ENCODE measurements at regions not wholly inside any gene's neighbourhood (a gene's known extent, or its start where the extent isn't known, plus 50 kb on each side); places are given as distances from the start of the nearest gene placed in this dataset.

DNA sequence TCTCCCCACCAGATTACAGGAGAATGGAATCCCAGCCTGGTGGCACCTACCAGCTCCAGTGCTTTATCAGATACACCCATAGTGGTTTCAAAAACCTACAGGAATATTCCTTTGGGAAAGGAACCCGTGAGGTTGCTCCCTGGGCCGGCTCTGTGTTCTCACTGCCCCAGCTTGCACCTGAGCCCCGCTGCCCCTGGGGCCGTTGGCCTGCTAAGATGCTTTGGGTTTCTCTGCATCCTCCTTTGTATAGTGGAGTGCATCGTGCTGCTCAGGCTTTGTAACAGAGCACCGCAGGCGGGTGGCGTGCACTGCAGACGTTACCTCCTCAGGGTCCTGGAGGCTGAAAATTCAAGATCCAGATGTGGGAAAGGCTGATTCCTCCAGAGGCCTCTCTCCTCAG lies 414.1 kb downstream of the BRD1 start:
- Histone ChIP-seq H3K79me1 (ENCODE audit: low read depth in 1 of 2, low read length in 2 of 2) (no peaks in the 10 kb centered on the region), H3K23ac (ENCODE audit: low read depth, low read length) (no peak overlapping the region), H4K5ac (ENCODE audit: low read depth, low read length) (no peak overlapping the region), H3K27ac (ENCODE audit: insufficient read depth, low read length) (no peak overlapping the region), H3K4me1 (ENCODE audit: control insufficient read depth, insufficient read depth, low read length) (no peaks in the 10 kb centered on the region), H3K4me3 (ENCODE audit: insufficient read depth, low read depth, low read length) (no peak overlapping the region), H4K91ac (ENCODE audit: insufficient read depth, low read depth, low read length) (no peak overlapping the region), H2BK5ac (ENCODE audit: low read depth, low read length, poor library complexity, severe bottlenecking) (no peak overlapping the region), H3K9me1 (ENCODE audit: insufficient read depth, low read length) (no peaks in the 10 kb centered on the region), H3K9ac (ENCODE audit: low read depth, low read length) (no peak overlapping the region), H2BK120ac (ENCODE audit: low read depth, low read length) (no peak overlapping the region), H4K8ac (ENCODE audit: low read depth in 2 of 2, low read length in 2 of 2) (no peak overlapping the region), H3K36me3 (ENCODE audit: control insufficient read depth, insufficient read depth, low read length) (no peaks in the 10 kb centered on the region), H3K9me3 (ENCODE audit: control insufficient read depth, insufficient read depth, low read length) (peaks cover 49% of the 10 kb centered on the region), H3K4me2 (ENCODE audit: low read depth, low read length) (no peak overlapping the region), H4K20me1 (ENCODE audit: insufficient read depth, low read length) (no peaks in the 10 kb centered on the region), H3K14ac (replicated peaks; ENCODE audit: low read depth, low read length) (no peak overlapping the region), H3K56ac (ENCODE audit: extremely low read depth, insufficient read depth, low read length) (no peak overlapping the region), H3K4ac (ENCODE audit: low read depth, low read length) (no peak overlapping the region), H2AFZ (replicated peaks; ENCODE audit: low read length, poor library complexity) (no peak overlapping the region), H2BK15ac (ENCODE audit: low read depth, low read length) (no peak overlapping the region), H3K18ac (ENCODE audit: low read depth, low read length) (no peak overlapping the region), H2BK20ac (ENCODE audit: low read depth, low read length) (no peak overlapping the region), H3K27me3 (ENCODE audit: control insufficient read depth, insufficient read depth, low read length) (no peaks in the 10 kb centered on the region), H2AK9ac (replicated peaks; ENCODE audit: low read depth, low read length, poor library complexity) (no peak overlapping the region), H2AK5ac (ENCODE audit: low read depth, low read length) (no peak overlapping the region)
- intact Hi-C loops (cut with micrococcal nuclease), result no loop called here
- POLR2A ChIA-PET (ENCODE audit: unreplicated experiment), result no interaction called here
- 60% methylated on average over 1 of the region's 9 CpGs; no CpG with 5 or more reads in 1 of the 2 experiments for WGBS, 2 experiments (ENCODE audit: extremely low coverage in 2 of 2, insufficient read length in 1 of 2)
- in situ Hi-C loops (cut with MboI; ENCODE audit: low sequenced_read_pairs), result no loop called here
- TF ChIP-seq RAD21 (IDR thresholded peaks at IDR 0.05; ENCODE audit: low read length) (no peak), NFE2L2 (IDR thresholded peaks at IDR 0.05; ENCODE audit: low read depth, low read length) (no peak), BHLHE40 (IDR thresholded peaks at IDR 0.05; ENCODE audit: low read depth, low read length) (no peak), MXI1 (IDR thresholded peaks at IDR 0.05; ENCODE audit: borderline replicate concordance, low read depth, low read length) (no peak), CHD1 (IDR thresholded peaks at IDR 0.05; ENCODE audit: low read depth, low read length) (no peak), MAZ (IDR thresholded peaks at IDR 0.05; ENCODE audit: borderline replicate concordance, low read depth, low read length) (no peak), RFX5 (IDR thresholded peaks at IDR 0.05; ENCODE audit: low read depth, low read length) (no peak)
- TF ChIP-seq, protein P1, sequence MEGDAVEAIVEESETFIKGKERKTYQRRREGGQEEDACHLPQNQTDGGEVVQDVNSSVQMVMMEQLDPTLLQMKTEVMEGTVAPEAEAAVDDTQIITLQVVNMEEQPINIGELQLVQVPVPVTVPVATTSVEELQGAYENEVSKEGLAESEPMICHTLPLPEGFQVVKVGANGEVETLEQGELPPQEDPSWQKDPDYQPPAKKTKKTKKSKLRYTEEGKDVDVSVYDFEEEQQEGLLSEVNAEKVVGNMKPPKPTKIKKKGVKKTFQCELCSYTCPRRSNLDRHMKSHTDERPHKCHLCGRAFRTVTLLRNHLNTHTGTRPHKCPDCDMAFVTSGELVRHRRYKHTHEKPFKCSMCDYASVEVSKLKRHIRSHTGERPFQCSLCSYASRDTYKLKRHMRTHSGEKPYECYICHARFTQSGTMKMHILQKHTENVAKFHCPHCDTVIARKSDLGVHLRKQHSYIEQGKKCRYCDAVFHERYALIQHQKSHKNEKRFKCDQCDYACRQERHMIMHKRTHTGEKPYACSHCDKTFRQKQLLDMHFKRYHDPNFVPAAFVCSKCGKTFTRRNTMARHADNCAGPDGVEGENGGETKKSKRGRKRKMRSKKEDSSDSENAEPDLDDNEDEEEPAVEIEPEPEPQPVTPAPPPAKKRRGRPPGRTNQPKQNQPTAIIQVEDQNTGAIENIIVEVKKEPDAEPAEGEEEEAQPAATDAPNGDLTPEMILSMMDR (conservative IDR thresholded peaks at IDR 0.05; ENCODE audit: low read depth, low read length), result no peak
- TF ChIP-seq, protein P2, sequence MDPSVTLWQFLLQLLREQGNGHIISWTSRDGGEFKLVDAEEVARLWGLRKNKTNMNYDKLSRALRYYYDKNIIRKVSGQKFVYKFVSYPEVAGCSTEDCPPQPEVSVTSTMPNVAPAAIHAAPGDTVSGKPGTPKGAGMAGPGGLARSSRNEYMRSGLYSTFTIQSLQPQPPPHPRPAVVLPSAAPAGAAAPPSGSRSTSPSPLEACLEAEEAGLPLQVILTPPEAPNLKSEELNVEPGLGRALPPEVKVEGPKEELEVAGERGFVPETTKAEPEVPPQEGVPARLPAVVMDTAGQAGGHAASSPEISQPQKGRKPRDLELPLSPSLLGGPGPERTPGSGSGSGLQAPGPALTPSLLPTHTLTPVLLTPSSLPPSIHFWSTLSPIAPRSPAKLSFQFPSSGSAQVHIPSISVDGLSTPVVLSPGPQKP (IDR thresholded peaks at IDR 0.05; ENCODE audit: borderline replicate concordance, low read depth, low read length), result no peak
- no TSS peak for BruUV-seq (replicated peaks)
- dilution Hi-C loops (cut with HindIII; ENCODE audit: low sequenced_read_pairs, unreplicated experiment), result no loop called here
- DNase-seq, result no peak
- no peak for ATAC-seq (ENCODE audit: low read depth)
- CTCF ChIA-PET, result no interaction called here

All from IMR-90 (cell line).